ENCODE measurements at regions not wholly inside any gene's neighbourhood (a gene's known extent, or its start where the extent isn't known, plus 50 kb on each side); places are given as distances from the start of the nearest gene placed in this dataset.
"Not testable (repeated sequence)": the region's sequence is repeated elsewhere in the genome, so short reads cannot be mapped to it uniquely, and the experiment has no call there.

DNA sequence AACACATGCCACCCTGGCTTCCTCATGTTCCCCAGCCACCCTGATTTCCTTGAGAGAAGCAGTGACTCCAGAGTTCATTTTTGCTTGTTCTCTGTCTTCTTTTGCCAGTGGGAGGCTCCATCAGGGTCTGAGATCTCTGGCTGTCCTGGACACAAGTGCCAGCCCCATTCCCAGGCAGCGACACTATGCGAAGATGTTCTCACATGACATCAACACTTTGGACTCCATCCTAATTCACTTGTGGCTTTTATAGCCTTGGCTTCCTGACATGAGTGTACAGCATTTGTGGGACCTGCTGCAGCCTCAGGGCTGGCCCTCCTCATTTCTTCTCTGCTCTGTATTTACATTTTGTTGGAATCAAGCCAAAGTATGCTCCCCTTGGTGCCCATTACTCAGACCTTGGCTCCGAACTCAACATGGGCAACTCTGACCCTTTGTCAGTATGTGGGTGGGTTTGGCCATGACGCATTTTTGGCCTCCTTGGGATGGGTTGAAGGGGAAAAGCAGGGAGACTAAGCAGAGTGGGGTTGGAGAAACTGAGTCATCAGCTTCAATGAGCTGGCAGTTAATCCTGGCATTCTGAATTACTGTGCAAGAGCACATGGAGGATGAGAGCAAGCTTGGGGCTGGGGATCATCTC, 119.0 kb upstream of the EEF2KMT start:
- DNase-seq (ENCODE audit: low spot score) = peak; percentile 14

DNA sequence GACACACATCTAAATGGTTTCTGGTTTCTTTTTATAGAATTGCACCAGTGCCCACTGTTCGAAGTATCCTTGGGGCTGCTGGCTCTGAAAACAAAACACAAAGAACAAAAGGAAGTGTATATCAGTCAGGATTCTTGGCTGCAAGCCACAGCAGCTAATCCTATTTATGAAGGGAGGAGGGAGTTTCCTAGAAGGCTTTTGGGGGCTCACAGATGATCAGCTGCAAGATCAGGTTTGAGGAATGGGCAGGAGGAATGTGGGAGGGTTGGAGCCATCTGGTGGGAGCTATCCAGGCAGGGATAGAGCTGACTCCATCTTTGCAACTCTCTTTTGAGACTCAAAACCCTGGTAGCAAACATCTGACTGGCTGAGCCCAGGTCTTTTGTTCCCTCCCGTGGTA, 118.3 kb upstream of the EEF2KMT start:
- DNase-seq (ENCODE audit: low spot score) = no peak

DNA sequence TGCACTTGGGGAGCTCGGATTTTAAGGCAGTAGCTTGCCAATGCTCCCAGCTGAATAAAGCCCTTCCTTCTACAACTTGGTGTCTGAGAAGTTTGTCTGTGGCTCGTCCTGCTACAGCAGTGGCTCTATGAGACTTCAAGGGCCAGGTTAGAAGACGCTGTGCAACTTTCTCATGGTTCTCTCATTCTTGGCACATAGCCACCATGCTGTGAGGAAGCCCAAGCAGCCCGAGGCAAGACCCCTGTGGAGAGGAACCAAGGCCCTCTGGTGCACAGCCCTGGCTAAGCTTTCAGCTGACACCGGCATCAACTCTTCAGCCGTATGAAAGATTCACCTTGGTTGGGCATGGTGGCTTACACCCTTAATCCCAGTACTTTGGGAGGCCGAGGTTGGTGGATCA, 116.9 kb upstream of the EEF2KMT start:
- DNase-seq (ENCODE audit: low spot score) = no peak

DNA sequence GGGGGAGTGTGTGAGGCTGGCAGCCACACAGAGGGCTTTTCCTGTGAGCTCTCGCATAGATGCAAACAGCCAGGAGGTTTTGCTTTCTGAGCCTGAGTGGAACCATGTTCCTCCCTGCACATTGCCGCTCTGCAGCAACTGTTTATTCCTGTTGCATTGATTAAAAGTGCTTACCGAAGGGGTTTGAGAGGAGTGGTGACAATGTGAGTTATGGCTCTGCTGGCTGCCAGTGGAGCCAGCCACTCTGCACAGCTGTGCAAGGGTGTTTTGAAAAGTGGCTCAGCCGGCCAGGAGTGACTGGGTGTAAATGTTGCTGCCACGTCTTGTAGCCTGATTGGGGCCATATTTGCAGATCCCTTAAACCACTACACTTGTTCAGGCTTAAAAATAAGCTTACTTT, 114.9 kb upstream of the EEF2KMT start:
- not testable (repeated sequence) for DNase-seq (ENCODE audit: low spot score)

DNA sequence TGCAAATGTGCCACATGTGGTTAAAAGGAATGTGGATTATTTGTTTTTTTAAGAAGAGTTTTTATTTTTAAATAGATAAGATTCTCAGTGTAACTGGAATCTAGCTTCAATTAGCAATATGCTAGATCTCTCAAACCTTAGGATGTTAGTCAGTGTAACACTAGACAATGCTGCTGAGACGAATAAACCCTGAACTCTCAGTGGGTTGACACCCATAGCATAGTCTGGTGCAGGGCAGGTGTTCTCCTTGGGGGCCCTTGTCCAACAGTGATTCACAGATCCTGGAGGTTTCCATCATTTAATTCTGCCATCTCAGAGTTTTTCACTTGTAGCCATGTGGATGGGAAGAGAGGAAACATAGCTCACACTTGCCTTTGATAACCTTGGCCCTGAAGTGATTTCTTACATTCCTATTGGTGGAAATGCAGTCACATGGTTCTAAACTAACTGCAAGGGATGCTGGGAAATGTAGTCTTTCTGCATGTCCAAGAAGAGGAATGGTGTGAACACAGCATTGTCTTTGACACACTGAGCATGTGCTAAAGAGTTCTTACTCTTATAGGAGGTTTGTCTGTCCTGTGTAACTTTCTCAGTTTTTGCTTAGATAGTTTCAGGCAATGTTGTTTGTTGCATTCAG, 110.4 kb upstream of the EEF2KMT start:
- not testable (repeated sequence) for DNase-seq (ENCODE audit: low spot score)

DNA sequence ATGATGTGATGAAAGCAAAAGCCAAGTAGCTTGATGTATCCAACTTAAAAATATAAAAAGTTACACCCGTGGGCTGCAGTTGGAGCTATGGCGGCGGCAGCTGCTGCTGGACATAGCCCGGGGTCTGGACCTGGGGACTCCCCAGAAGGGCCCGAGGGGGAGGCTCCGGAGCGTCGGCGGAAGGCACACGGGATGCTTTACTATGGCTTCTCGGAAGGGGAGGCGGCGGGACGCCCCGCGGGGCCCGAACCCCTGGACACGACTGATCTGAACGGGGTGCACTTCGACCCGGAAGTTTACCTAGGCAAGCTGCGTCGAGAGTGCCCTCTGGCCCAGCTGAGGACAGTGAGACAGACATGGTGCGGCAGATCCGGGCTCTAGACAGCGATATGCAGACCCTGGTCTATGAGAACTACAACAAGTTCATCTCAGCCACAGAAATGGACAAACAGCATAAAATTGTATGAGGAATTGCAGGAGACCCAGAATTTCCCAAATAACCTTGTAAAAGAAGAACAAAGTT, 109.5 kb upstream of the EEF2KMT start:
- no peak for DNase-seq (ENCODE audit: low spot score)

DNA sequence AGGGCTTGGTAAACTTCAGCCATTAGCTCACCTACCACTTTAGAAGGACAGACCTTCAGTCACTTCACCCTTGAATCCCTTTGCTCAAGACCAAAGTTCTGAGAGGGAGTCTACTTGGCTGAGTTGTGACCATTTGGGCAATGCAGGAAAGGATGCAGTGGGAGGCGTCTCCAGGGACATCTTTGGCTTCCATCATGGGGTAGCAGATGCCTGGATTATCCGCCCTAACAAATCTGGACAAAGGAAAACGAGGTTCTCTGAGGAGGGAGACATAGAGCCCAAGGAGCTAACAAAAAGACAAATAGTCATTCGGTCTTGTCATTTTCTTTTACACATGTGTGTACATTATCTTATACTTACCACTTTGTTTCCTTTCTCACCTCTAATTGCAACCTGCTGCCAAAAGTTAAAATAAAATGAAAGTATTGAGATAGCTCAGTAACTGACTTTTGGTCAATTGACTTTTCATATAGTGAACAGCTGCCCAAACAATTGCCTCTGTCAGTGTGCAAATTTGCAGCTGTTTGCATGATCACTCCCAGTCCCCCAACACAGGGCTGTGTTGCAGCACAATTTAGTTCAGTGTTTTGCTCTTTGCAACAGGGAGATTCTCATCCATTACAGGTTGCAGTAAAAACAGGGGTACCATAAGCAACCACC, 108.9 kb upstream of the EEF2KMT start:
- no peak for DNase-seq (ENCODE audit: low spot score)

DNA sequence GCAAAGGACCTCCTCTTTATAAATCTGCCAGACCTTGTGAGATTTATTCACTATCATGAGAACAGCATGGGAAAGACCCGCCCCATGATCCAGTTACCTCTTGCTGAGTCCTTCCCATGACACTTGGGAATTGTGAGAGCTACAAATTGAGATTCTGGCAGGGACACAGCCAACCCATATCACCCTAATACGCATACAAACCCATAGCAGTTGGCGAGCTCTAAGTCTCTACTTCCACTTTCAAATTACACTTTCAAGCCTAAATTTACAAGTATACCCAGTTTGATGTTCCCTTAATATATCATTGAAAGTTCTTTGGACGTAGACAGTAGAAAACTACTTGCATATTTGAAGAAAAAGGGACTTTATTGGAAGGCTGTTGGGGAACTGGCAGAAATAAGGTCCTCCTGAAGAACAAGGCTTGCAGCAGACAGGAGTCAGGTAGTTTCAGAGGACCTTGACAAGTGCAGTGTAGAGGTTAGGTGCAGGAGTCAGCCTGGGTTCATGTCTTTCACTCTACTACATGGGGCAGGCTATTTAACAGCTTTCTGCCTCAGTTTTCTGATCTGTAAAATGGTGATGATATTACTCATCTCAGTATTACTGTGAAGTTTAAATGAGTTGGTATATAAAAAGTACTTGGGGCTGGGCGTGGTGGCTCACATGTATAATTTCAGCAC, 107.9 kb upstream of the EEF2KMT start:
- no peak for DNase-seq (ENCODE audit: low spot score)

DNA sequence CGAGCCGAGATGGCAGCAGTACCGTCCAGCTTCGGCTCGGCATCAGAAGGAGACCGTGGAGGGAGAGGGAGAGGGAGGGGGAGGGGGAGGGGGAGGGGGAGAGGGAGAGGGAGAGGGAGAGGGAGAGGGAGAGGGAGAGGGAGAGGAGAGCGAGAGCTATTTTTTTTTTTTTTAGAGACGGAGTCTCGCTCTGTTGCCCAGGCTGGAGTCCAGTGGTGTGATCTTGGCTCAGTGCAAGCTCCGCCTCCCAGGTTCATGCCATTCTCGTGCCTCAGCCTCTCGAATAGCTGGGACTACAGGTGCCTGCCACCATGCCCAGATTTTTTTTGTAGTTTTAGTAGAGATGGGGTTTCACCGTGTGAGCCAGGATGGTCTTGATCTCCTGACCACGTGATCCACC, 106.1 kb upstream of the EEF2KMT start:
- DNase-seq (ENCODE audit: low spot score) = not testable (repeated sequence)

DNA sequence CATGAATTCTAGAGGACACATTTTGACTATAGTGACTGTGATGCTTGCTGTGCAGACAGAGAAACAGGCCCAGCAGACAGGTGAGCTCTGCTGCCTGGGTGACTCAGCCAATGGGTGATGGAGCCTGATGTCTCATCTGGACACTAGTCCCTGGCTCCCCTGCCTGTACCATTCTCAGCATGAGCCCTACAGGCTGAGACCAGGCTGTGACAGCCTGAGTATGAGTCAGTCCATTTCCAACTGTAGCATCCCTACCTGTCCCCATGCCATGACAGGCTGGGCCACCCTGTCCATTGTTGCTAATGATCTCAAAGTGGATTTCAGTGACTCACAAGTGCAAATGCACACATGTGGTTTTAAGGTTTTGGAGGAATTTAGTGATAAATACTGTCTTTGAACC, 102.5 kb upstream of the EEF2KMT start:
- no peak for DNase-seq (ENCODE audit: low spot score)

DNA sequence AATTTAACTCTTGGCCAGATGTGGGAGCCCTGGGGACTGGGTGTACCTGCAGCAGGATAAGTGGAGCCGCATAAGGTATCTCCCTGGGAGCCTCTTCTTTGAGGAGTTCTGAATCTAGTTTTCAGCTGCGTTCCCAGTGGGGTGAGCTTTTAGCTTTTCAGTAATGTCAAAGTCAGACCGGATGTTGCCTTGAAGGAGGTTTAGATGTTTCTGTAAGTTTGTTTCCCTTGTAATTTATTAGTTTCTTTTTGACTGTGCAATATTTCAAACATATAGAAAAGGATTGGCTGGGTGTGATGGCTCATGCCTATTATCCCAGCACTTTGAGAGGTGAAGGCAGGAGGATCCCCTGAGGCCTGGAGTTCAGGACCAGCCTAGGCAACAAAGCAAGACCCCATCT, 98.6 kb upstream of the EEF2KMT start:
- DNase-seq (ENCODE audit: low spot score) = no peak

DNA sequence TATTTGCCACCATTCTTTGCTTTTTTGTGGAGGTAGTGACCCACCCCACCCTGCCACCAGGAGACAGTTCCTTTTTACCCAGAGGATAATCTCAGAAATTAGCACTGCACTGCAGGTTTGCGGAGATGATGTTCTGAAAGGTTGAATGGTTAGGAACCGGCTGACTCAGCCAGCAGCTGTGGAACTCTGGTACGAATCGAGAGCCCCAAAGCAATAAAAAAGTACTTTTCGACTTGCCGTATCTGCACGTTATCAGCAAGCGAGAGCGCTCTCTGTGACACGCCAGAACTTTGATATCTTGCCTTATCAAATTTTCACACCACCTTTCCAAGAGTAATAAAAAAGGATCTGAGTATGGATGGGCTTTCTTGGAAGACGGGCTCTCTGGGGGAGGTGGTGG, 96.3 kb upstream of the EEF2KMT start:
- DNase-seq (ENCODE audit: low spot score) = no peak

DNA sequence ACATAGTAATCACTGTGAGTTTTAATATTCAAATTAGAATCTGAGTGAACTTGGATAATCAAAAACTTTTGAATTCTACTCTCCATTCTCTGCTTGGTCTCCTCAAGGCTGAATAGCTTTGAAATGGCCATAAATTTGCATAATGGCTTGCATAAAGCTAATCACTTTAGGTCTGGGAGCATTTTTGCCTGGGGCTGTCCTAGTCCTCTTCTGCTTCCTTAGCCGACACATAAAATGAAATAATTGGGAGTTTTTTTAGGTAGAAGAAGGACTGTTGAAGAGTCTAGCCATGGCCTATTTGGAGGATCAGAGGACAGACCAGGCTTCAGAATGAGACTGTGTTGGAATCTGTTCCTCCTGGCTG, 91.4 kb upstream of the EEF2KMT start:
- DNase-seq (ENCODE audit: low spot score) = no peak

DNA sequence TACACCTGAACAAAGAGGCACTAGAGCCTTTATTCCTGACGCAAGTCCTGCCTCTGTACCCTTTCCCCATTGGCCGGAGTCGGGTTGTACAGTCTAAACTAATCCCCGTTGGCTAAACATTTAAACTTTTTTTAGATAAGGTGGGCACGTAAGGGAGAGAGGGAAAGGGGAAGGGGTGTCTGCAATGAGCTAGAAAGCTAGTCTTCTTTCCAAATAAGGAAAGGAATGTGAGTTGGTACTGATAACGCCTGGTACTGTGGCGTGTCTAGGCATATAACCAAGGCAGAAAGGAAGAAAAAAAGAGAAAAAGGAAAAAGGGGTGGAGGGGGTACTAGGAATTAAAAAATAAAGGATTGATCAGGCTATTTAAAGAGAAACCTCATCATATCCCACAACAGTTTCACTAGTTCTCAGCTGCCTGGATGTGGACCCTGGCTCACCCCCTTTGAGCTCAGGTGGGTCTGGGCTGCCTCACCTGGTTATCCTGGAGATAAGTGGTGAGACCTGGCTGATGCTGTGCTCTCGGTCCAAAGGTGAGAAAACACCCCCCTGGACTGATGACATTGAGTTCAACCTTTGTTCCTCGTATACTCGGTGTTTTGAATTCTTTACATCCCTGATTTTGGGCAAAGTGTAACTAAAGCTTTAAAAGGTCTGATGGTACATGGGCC, 90.9 kb upstream of the EEF2KMT start:
- DNase-seq (ENCODE audit: low spot score) = no peak

DNA sequence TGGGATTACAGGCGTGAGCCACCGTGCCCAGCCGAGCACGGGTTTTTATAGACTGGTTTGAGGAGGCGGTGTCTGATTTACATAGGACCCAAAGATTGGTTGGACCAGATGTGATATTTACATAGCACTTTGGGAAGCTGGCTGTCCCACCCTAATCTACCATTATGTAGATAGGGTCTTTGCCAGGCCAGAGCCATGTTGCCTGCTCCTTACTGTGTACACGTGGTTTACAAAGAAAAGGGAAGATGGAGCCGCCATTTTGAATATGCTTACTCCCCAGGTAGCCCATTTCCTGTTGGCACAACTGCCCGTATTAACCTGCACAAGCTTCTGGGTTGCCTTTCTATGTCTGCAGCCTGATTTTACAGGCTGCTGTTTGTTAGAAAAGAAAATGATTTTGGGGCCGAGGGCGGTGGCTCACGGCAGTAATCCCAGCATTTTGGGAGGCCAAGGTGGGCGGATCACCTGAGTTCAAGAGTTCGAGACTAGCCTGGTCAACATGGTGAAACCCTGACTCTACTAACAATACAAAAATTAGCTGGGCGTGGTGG, 89.9 kb upstream of the EEF2KMT start:
- no peak for DNase-seq (ENCODE audit: low spot score)

DNA sequence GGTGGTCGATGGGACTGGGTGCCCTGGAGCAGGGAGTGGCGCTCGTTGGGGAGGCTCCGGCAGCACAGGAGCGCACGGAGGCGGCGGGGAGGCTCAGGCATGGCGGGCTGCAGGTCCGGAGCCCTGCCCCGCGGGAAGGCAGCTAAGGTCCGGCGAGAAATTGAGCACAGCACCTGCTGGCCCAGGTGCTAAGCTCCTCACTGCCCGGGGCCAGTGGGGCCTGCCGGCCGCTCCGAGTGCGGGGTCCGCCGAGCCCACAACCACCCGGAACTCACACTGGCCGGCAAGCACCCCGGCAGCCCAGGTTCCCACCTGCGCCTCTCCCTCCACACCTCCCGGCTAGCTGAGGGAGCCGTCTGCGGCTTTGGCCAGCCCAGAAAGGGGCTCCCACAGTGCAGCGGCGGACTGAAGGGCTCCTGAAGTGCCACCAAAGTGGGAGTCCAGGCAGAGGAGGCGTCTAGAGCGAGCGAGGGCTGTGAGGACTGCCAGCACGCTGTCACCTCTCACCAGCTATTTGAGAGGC, 88.8 kb upstream of the EEF2KMT start:
- no peak for DNase-seq (ENCODE audit: low spot score)

DNA sequence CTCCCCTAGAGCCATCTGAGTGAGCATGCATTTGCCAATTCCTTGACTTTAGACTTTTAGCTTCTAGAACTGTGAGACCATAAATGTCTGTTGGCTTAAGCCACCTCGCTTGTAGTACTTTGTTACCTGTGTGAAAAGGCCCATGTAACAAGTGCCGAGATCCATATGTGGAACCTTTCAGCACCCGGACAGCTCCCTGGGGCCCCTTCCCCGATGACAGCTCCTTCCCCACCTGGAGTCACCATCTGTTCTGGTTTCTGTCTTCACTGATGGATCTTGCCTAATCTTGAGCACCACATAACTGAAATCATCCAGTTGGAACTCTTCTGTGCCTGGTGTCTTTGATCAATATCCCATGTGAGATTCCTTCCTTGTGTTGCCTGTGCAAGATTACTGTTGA, 78.9 kb upstream of the EEF2KMT start:
- DNase-seq (ENCODE audit: low spot score) = no peak

DNA sequence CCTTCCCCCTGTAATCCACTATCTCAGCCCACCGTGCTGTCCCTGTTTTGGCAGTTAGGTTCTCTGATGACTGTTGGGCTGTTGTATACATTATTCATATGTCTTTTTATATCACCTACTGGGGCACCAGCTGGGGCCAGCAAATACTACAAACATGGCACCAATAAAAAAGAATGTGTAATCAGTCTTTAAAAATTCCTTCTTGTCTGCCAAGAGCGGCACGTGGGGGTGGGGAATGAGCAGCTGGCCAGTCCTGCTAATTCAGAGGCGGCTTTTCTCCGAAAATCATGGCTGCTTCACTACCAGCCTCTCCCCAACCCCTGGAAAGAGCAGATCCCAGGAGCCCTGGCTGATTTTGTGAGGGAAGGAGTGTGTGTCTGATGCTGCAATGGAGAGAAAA, 77.7 kb upstream of the EEF2KMT start:
- no peak for DNase-seq (ENCODE audit: low spot score)

DNA sequence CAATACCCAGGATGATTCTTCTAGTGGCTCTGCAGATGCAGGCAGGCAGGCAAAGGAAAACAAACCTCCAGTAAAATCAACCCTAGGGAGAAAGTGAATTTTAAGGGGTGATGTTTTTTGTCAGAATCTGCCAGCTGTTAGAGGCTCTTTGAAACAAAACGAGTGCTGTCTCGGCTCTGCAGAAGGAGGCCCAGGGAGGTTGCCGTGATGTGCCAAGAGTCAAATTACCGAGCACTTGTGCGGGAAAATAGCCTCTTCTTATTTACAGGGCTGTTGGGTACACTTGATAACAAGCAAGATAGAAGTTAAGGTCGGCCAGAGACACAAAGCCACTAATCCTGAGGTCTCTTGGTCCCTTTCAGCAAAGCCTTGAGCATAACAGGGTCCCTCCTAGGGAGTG, 68.9 kb upstream of the EEF2KMT start:
- no peak for DNase-seq (ENCODE audit: low spot score)

DNA sequence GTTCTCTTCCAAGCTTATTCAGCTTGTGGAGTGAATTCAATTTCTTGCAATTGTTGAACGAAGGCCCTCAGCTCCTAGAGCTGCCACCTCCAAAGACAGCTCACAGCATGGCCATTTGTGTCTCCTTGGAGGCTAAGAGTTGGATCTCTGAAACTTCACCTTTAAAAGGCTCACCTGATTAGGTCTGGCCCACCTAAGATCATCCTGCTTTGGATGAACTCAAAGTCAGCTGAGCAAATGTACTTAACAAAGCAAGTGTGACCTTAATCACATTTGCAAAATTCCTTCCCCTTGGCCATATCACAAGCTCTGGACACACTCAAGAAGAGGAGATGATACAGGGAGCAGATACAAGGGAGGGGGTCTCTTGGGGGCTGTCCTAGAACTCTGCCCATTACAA, 67.8 kb upstream of the EEF2KMT start:
- not testable (repeated sequence) for DNase-seq (ENCODE audit: low spot score)

DNA sequence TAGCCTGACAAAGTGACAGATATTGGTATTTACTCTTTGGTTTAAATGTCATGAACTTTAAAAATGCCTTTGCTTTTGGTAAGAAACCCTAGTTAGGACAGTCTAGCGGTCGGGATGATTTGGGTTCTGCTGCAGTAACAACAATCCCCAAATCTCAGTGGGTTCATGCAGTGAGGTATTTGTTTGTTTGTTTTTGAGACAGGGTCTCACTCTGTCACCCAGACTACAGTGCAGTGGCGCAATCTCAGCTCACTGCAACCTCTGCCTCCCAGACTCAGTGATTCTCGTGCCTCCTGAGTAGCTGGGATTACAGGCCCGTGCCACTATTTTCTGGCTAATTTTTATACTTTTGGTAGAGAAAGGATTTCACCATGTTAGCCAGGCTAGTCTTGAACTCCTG, 65.2 kb upstream of the EEF2KMT start:
- DNase-seq (ENCODE audit: low spot score) = not testable (repeated sequence)

DNA sequence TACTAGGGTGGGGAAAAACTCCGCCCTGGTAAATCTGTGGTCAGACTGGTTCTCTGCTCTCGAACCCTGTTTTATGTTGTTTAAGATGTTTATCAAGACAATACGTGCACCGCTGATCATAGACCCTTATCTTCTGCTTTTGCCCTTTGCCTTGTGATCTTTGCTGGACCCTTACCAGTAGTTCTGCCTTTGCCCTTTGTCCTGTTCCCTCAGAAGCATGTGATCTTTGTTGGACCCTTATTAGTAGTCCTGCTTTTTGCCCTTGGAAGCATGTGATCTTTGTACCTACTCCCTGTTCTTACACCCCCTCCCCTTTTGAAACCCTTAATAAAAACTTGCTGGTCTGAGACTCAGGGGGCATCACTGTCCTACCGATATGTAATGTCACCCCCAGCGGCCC, 64.3 kb upstream of the EEF2KMT start:
- not testable (repeated sequence) for DNase-seq (ENCODE audit: low spot score)
